ENCODE measurements at regions not wholly inside any gene's neighbourhood (a gene's known extent, or its start where the extent isn't known, plus 50 kb on each side); places are given as distances from the start of the nearest gene placed in this dataset.

- DNase-seq: peak; percentile 23
- ATAC-seq: peak in 1 of 2 donors; percentile 84
- intact Hi-C loops (cut with DNase I): no loop called here
These were observed 367.1 kb upstream of the ADGRL4 start for GRCh38 chr1:79373481-79374125.

- intact Hi-C loops (cut with DNase I): no loop called here
- no peak for DNase-seq
These were observed 365.3 kb upstream of the ADGRL4 start for GRCh38 chr1:79371802-79372201.

GRCh38 chr1:79369091-79369490, 362.6 kb upstream of the ADGRL4 start:
- ATAC-seq (no peak), DNase-seq (no peak)
- intact Hi-C loops (cut with DNase I): no loop called here

More at GRCh38 chr1:79371802-79372201, 365.3 kb upstream of the ADGRL4 start:
- no peak for ATAC-seq

GRCh38 chr1:79364896-79365295, 358.4 kb upstream of the ADGRL4 start:
- no peak for ATAC-seq
- intact Hi-C loops (cut with DNase I): no loop called here
- no peak for DNase-seq

GRCh38 chr1:79363430-79363829, 356.9 kb upstream of the ADGRL4 start:
- ATAC-seq (no peak), DNase-seq (no peak)
- intact Hi-C loops (cut with DNase I): no loop called here

GRCh38 chr1:79362470-79362869, 355.9 kb upstream of the ADGRL4 start:
- no peak for DNase-seq
- ATAC-seq: no peak
- intact Hi-C loops (cut with DNase I): no loop called here

GRCh38 chr1:79355090-79355489, 348.6 kb upstream of the ADGRL4 start:
- intact Hi-C loops (cut with DNase I): no loop called here

GRCh38 chr1:79353224-79353623, 346.7 kb upstream of the ADGRL4 start:
- intact Hi-C loops (cut with DNase I): no loop called here
- ATAC-seq (peak; percentile 55 to 66), DNase-seq (peak; percentile 18)

More at GRCh38 chr1:79355090-79355489, 348.6 kb upstream of the ADGRL4 start:
- ATAC-seq (no peak), DNase-seq (no peak)

GRCh38 chr1:79326875-79327274, 320.3 kb upstream of the ADGRL4 start:
- intact Hi-C loops (cut with DNase I): no loop called here
- no peak for ATAC-seq
- no peak for DNase-seq

- intact Hi-C loops (cut with DNase I): no loop called here
- DNase-seq (no peak), ATAC-seq (no peak)
These were observed 319.2 kb upstream of the ADGRL4 start for GRCh38 chr1:79325705-79326104.

- intact Hi-C loops (cut with DNase I): no loop called here
- ATAC-seq (no peak), DNase-seq (no peak)
These were observed 318.6 kb upstream of the ADGRL4 start for GRCh38 chr1:79325126-79325525.

GRCh38 chr1:79323239-79324025, 316.9 kb upstream of the ADGRL4 start:
- ATAC-seq (peak in 1 of 2 donors; percentile 94), DNase-seq (no peak)
- intact Hi-C loops (cut with DNase I): no loop called here

GRCh38 chr1:79322511-79323027, 316.0 kb upstream of the ADGRL4 start:
- intact Hi-C loops (cut with DNase I): no loop called here
- ATAC-seq (no peak), DNase-seq (no peak)

GRCh38 chr1:79312438-79312837, 305.9 kb upstream of the ADGRL4 start:
- DNase-seq (no peak), ATAC-seq (no peak)
- intact Hi-C loops (cut with DNase I): no loop called here

- ATAC-seq (no peak), DNase-seq (no peak)
- intact Hi-C loops (cut with DNase I): no loop called here
These were observed 304.1 kb upstream of the ADGRL4 start for GRCh38 chr1:79310609-79311008.

- ATAC-seq (no peak), DNase-seq (no peak)
These were observed 297.6 kb upstream of the ADGRL4 start for GRCh38 chr1:79304131-79304530.

GRCh38 chr1:79303040-79303439, 296.5 kb upstream of the ADGRL4 start:
- ATAC-seq (no peak), DNase-seq (no peak)
- intact Hi-C loops (cut with DNase I): no loop called here

More at GRCh38 chr1:79304131-79304530, 297.6 kb upstream of the ADGRL4 start:
- intact Hi-C loops (cut with DNase I): no loop called here

- ATAC-seq (no peak), DNase-seq (no peak)
- intact Hi-C loops (cut with DNase I): no loop called here
These were observed 295.9 kb upstream of the ADGRL4 start for GRCh38 chr1:79302380-79302930.

GRCh38 chr1:79295967-79296366, 289.4 kb upstream of the ADGRL4 start:
- intact Hi-C loops (cut with DNase I): no loop called here
- DNase-seq: no peak
- ATAC-seq: peak; percentile 41 to 43

- intact Hi-C loops (cut with DNase I): no loop called here
- no peak for DNase-seq
- no peak for ATAC-seq
These were observed 287.1 kb upstream of the ADGRL4 start for GRCh38 chr1:79293611-79294010.

Measured in left cardiac atrium (tissue), 4 donors.